ENCODE measurements at regions not wholly inside any gene's neighbourhood (a gene's known extent, or its start where the extent isn't known, plus 50 kb on each side); places are given as distances from the start of the nearest gene placed in this dataset.

DNA sequence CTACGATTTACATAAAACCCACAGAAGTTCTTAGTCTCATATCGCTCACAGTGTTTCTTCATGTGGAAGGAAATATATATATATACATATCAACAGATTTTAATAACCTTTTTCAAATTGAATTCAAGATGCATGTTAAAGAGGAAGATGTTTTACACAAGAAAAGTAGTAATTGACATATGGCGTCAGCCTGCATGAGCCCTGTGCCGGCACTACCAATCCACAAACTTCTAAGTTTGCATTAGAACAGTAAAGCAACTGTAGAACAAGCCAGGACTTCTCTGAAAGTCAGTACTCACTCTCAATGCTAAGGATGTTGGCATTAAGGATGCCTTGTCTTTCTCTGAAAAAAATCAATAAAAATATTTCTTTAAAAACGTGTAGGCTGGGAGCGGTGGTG lies 441.3 kb upstream of the SMIM31 start:
- no peak for DNase-seq (ENCODE audit: low spot score)
- in situ Hi-C loops (cut with MboI; ENCODE audit: low pct_unique_long_range_greater_than_20kb, low sequenced_read_pairs, unreplicated experiment): no loop called here
- TF ChIP-seq, protein P1, sequence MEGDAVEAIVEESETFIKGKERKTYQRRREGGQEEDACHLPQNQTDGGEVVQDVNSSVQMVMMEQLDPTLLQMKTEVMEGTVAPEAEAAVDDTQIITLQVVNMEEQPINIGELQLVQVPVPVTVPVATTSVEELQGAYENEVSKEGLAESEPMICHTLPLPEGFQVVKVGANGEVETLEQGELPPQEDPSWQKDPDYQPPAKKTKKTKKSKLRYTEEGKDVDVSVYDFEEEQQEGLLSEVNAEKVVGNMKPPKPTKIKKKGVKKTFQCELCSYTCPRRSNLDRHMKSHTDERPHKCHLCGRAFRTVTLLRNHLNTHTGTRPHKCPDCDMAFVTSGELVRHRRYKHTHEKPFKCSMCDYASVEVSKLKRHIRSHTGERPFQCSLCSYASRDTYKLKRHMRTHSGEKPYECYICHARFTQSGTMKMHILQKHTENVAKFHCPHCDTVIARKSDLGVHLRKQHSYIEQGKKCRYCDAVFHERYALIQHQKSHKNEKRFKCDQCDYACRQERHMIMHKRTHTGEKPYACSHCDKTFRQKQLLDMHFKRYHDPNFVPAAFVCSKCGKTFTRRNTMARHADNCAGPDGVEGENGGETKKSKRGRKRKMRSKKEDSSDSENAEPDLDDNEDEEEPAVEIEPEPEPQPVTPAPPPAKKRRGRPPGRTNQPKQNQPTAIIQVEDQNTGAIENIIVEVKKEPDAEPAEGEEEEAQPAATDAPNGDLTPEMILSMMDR (IDR thresholded peaks at IDR 0.05; ENCODE audit: extremely low read depth, insufficient read depth, missing control alignments): no peak

DNA sequence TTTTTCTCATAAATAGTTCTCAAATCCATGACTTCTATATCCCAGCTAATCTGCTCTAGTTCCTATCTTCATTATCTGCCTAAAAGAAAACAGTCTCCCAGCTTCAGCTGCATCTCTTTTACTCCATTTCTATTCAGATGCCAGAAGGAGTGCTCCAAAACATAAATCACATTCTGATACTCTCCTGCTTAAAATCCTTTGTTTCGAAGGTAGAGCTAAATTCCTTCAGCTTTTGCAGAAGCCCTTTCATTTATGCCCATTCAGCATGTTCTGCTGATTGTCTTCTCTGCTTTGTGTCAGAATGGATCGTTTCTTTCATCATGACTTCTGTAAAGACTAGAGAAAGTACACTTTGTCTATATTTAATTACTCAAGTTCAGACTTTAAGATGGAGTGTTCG lies 440.1 kb upstream of the SMIM31 start:
- DNase-seq (ENCODE audit: low spot score): no peak
- in situ Hi-C loops (cut with MboI; ENCODE audit: low pct_unique_long_range_greater_than_20kb, low sequenced_read_pairs, unreplicated experiment): no loop called here

DNA sequence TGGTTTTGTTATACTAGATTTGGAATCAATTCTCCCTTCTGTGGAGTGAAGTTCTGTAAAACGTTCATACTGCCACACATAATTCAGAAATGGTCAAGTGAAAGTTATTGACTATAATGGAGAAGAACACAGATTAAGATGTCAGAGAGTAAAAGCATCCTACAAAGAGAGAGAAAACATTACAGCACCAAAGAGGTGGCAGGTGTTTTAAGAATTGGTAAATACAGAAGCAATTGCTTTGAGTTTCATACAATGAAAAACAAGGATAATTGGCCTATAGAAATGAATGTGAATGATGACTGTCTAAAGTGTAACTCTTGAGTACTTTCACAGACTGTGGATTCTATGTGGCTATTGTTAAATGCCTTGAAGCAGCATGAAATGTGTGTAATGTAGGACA lies 435.6 kb upstream of the SMIM31 start:
- TF ChIP-seq, protein P1 (IDR thresholded peaks at IDR 0.05; ENCODE audit: extremely low read depth, insufficient read depth, missing control alignments): no peak

More for the DNA sequence above, 440.1 kb upstream of the SMIM31 start:
- TF ChIP-seq, protein P1 (IDR thresholded peaks at IDR 0.05; ENCODE audit: extremely low read depth, insufficient read depth, missing control alignments): no peak

DNA sequence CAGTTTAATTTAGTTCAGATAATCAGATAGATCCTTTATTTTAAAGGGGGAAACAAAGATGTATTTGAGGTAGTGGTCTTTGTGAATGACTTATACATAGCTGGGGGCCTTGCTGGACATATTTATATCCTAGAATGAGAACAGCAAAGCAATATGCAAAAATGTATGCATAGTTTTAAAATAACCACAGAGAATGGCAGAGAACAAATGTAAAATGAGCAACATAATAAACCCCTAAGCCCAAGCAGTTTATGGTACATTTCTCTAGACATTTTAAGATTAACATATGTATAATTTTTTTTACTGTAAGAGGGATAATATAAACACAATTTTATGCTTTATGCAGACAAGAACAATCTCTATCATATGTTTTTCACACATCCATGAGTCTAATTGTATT lies 434.2 kb upstream of the SMIM31 start:
- in situ Hi-C loops (cut with MboI; ENCODE audit: low pct_unique_long_range_greater_than_20kb, low sequenced_read_pairs, unreplicated experiment): no loop called here
- TF ChIP-seq, protein P1 (IDR thresholded peaks at IDR 0.05; ENCODE audit: extremely low read depth, insufficient read depth, missing control alignments): no peak
- DNase-seq (ENCODE audit: low spot score): no peak

More for the DNA sequence above, 435.6 kb upstream of the SMIM31 start:
- DNase-seq (ENCODE audit: low spot score): no peak
- in situ Hi-C loops (cut with MboI; ENCODE audit: low pct_unique_long_range_greater_than_20kb, low sequenced_read_pairs, unreplicated experiment): no loop called here

DNA sequence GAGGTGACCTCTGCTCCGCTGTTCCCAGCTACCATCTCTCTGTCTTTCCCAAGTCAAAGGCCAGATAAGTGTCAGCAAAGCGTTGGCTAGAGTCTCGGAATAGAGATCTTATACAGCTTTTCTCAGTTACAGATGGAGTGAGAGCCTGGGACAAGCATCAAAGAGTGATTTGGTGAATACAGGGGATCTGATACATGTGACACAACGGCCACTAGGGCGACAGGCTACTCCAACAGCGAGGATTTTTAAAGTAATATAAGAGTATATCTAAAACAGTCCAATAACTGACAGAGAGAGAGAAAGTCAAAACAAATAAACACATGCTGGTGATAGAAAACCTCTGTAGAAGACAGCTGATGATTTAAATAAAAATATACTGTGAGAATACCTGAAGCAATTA lies 433.1 kb upstream of the SMIM31 start:
- in situ Hi-C loops (cut with MboI; ENCODE audit: low pct_unique_long_range_greater_than_20kb, low sequenced_read_pairs, unreplicated experiment): no loop called here
- DNase-seq (ENCODE audit: low spot score): no peak
- TF ChIP-seq, protein P1 (IDR thresholded peaks at IDR 0.05; ENCODE audit: extremely low read depth, insufficient read depth, missing control alignments): no peak

DNA sequence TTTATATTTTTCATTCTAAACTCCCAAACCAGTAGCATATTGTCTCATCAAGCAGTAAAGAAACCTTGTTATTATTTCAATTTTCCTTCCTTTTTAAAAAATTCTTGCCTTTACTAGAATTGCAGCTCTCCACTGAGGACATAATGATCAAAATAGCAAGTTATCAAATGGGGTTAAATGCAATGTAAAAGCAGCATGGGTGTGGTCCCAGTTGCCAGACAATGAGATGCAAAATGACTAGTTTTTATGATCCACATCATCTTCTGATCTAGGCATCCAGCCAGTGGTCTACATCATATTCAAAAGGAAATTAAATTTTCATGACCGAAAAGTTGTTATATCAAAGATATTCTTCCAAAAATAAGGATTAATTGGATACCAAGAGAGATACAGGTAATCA lies 427.9 kb upstream of the SMIM31 start:
- TF ChIP-seq, protein P1 (IDR thresholded peaks at IDR 0.05; ENCODE audit: extremely low read depth, insufficient read depth, missing control alignments): no peak
- in situ Hi-C loops (cut with MboI; ENCODE audit: low pct_unique_long_range_greater_than_20kb, low sequenced_read_pairs, unreplicated experiment): no loop called here
- no peak for DNase-seq (ENCODE audit: low spot score)

Data from GM13977 (cell line).